H7 (cell line): ENCODE measurements at regions not wholly inside any gene's neighbourhood (a gene's known extent, or its start where the extent isn't known, plus 50 kb on each side); places are given as distances from the start of the nearest gene placed in this dataset.

ENCODE experiments used
- DNase-seq: peaks from one replicate; pipeline ENCODE4 v3.0.0; 2012
- H3K27me3 ChIP-seq: 2 replicates; pipeline ENCODE4 v1.6.0; 2011; ENCODE audit warnings: mild to moderate bottlenecking, low read length; ENCODE audit not compliant: control insufficient read depth, insufficient read depth
- H3K36me3 ChIP-seq: replicated peaks from 2 replicates; pipeline ENCODE4 v1.5.1; 2011; ENCODE audit warnings: low read length; ENCODE audit not compliant: control insufficient read depth, insufficient read depth
- H3K4me3 ChIP-seq: 2 replicates; pipeline ENCODE4 v1.5.1; 2011; ENCODE audit warnings: low read depth, mild to moderate bottlenecking, control low read depth, low read length, moderate library complexity; ENCODE audit not compliant: insufficient read depth

- Histone ChIP-seq H3K36me3 (no peaks in the 10 kb centered on the region), H3K4me3 (no peak overlapping the region), H3K27me3 (no peaks in the 10 kb centered on the region)
- DNase-seq = no peak
Measured at GRCh38 chr4:155552180-155552579, 114.5 kb upstream of the GUCY1A1 start.

GRCh38 chr4:155548173-155548572, 118.5 kb upstream of the GUCY1A1 start:
- no peaks in the 10 kb centered on the region for H3K27me3 ChIP-seq
- no peak for DNase-seq

GRCh38 chr4:155546451-155546850, 120.2 kb upstream of the GUCY1A1 start:
- no peak overlapping the region for H3K4me3 ChIP-seq
- H3K36me3 ChIP-seq = no peaks in the 10 kb centered on the region
- DNase-seq = no peak
- no peaks in the 10 kb centered on the region for H3K27me3 ChIP-seq

More at GRCh38 chr4:155548173-155548572, 118.5 kb upstream of the GUCY1A1 start:
- Histone ChIP-seq H3K36me3 (no peaks in the 10 kb centered on the region), H3K4me3 (no peak overlapping the region)

DNA sequence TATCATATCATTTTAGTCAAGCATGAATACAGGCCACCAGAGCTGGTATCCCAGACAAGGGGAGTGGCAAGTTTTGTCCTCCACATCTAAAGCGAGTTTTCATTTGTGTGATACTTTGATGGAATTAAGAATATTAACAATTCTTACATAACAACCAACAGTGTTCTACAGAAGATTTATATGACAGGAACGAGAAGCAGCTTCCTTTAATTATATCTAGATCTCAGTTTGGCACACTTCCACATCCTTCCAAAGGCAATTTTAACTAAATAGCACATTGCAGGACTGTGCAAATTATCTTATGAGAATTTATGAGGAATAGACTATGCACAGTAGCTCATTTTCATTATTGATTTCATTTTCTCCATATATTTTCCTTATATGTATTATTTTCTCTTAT, 121.2 kb upstream of the GUCY1A1 start:
- Histone ChIP-seq H3K27me3 (no peaks in the 10 kb centered on the region), H3K4me3 (no peak overlapping the region), H3K36me3 (no peaks in the 10 kb centered on the region)
- DNase-seq = no peak

- Histone ChIP-seq H3K27me3 (no peaks in the 10 kb centered on the region), H3K4me3 (no peak overlapping the region), H3K36me3 (no peaks in the 10 kb centered on the region)
- no peak for DNase-seq
Measured at GRCh38 chr4:155544547-155544946, 122.1 kb upstream of the GUCY1A1 start.

- Histone ChIP-seq H3K4me3 (no peak overlapping the region), H3K27me3 (no peaks in the 10 kb centered on the region), H3K36me3 (no peaks in the 10 kb centered on the region)
- DNase-seq = no peak
Measured at GRCh38 chr4:155543126-155543765, 123.4 kb upstream of the GUCY1A1 start.

GRCh38 chr4:155542415-155542814, 124.2 kb upstream of the GUCY1A1 start:
- H3K4me3 ChIP-seq = no peak overlapping the region
- H3K27me3 ChIP-seq = no peaks in the 10 kb centered on the region
- no peak for DNase-seq
- H3K36me3 ChIP-seq = no peaks in the 10 kb centered on the region

DNA sequence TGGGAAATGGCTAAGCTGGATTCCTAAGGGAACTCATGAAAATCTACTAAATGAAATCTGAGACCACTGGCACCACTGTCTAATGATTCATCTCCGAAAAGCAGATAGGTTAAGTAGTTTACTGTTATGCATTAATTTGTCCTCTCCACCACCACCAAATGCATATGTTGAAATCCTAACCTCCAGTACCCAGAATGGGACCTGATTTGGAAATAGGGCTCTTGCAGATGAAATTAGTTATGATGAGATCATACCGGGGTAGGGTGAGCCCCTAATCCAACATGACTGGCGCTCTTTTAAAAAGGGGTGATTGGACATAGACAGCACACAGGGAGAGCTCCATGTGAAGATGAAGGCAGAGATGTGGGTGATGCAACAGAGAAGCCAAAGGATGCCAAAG, 124.9 kb upstream of the GUCY1A1 start:
- no peak overlapping the region for H3K4me3 ChIP-seq

DNA sequence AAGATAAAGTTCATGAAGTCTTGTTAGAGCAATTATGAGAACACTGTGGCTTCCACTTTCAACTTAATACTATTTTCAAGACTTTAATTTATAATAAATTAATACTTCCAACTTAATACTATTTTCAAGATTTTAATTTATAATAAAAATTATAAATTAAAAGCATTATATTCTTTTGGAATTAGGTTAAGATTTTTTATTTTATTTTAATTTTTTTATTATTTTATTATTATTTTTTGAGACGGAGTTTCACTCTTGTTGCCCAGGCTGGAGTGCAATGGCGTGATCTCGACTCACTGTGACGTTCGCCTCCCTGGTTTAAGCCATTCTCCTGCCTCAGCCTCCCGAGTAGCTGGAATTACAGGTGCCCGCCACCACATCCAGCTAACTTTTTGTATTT, 126.0 kb upstream of the GUCY1A1 start:
- no peak overlapping the region for H3K4me3 ChIP-seq
- no peaks in the 10 kb centered on the region for H3K27me3 ChIP-seq
- H3K36me3 ChIP-seq = no peaks in the 10 kb centered on the region
- no peak for DNase-seq

More for the DNA sequence above, 124.9 kb upstream of the GUCY1A1 start:
- H3K27me3 ChIP-seq = no peaks in the 10 kb centered on the region
- no peak for DNase-seq
- H3K36me3 ChIP-seq = no peaks in the 10 kb centered on the region

DNA sequence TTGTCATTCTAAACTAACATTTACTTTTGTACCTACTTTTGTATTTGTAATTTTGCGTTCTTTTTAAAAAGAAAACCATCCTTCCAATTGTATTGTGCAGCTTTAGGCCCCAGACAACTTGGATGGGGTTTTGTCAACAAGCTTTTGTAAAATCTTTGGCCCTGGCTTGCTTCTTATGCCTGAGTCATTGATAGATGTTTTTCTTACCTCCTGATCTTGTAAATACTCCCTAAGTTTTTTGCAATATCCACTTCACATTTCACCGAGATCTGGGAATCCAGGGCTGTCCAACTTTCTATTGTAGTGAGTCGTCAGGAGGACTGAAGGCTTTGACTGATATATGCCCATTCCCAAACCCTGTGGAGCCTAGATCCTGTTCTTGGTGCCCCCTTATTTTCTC, 126.9 kb upstream of the GUCY1A1 start:
- no peaks in the 10 kb centered on the region for H3K36me3 ChIP-seq
- no peak overlapping the region for H3K4me3 ChIP-seq
- no peak for DNase-seq
- no peaks in the 10 kb centered on the region for H3K27me3 ChIP-seq

GRCh38 chr4:155535802-155536454, 130.7 kb upstream of the GUCY1A1 start:
- H3K4me3 ChIP-seq = no peak overlapping the region
- no peak for DNase-seq
- H3K27me3 ChIP-seq = no peaks in the 10 kb centered on the region
- H3K36me3 ChIP-seq = no peaks in the 10 kb centered on the region

DNA sequence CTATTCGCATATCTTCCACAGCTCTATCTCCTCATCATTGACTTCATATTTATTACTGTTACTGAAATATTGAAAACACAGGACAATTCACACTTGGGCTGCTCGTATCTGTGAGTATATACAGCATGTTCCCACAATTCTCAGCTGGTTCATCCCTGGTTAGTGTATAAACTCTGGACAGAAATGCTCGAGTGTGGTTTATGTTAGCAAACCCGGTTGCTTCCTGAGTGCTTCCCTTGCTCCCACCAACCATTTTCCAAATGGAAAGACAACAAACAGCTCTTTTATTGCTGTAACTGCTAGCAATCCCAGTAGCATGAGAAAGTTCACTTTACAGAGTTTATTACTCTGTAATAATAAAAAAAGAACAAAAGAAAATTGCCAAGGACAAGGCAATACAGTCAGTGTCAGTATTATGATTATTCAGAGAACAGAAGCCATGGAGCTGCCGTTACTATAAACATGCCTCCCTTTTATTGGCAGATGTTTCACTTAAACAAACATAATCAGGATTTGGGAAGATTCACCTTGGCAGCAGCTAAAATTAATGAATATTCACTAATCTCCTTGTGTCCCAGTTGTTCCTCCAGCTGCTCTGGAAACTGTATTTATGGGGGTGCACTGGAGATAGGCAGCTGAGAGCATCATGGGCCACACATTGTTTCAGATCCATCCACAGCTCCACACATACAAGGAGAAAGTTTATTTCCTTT, 134.1 kb upstream of the GUCY1A1 start:
- DNase-seq = no peak
- no peaks in the 10 kb centered on the region for H3K36me3 ChIP-seq
- H3K27me3 ChIP-seq = no peaks in the 10 kb centered on the region
- H3K4me3 ChIP-seq = no peak overlapping the region

DNA sequence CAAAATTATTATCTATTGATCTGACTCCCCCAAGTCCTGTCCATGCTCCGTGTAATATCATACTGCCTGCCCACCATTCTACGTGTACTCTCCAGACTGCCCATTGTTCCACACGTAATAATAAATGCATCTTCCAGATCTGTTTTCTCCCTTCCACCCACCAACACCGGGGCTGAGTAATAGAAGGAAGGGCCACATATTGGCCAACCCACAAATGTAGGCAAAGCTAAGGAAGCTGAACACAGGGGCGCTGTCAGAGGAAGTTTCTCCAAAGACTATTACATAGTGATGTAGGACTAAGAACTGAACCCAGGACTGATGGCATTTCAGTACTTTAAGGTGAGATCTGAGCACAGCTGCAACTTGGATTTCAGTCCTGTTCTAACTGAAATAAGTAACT, 135.8 kb upstream of the GUCY1A1 start:
- Histone ChIP-seq H3K36me3 (no peaks in the 10 kb centered on the region), H3K27me3 (no peaks in the 10 kb centered on the region), H3K4me3 (no peak overlapping the region)
- no peak for DNase-seq

- no peaks in the 10 kb centered on the region for H3K36me3 ChIP-seq
- no peak overlapping the region for H3K4me3 ChIP-seq
- no peak for DNase-seq
- no peaks in the 10 kb centered on the region for H3K27me3 ChIP-seq
Measured at GRCh38 chr4:155530290-155530689, 136.4 kb upstream of the GUCY1A1 start.

DNA sequence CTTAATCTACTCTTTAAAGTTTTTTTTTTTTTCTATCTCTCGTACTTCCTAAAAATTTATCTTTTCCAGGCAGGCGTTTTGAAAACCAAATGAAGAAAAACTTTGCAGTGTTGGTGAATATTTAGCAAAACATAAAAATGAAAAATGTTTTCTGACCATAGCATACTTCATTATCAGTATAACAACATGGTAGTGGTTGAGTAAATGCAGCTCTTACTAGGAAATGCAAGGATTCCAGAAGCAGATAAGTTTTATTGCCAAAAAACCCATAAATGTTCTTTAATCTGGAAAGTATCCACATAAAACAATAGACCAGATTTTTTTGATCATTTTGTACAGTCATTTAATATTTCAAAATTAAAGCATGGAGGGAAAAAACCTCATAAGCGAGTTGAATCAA, 136.9 kb upstream of the GUCY1A1 start:
- Histone ChIP-seq H3K27me3 (no peaks in the 10 kb centered on the region), H3K36me3 (no peaks in the 10 kb centered on the region), H3K4me3 (no peak overlapping the region)
- DNase-seq = no peak
